Amygdala (tissue), 56 donors: ENCODE measurements at regions not wholly inside any gene's neighbourhood (a gene's known extent, or its start where the extent isn't known, plus 50 kb on each side); places are given as distances from the start of the nearest gene placed in this dataset.
"Not testable (repeated sequence)": the region's sequence is repeated elsewhere in the genome, so short reads cannot be mapped to it uniquely, and the experiment has no call there.

Experiments used
- DNase-seq, 56 donors: peaks; one replicate each; lab custom pipeline; 2025; lab: John Stamatoyannopoulos, UW

GRCh38 chr6:26795474-26796307 lies 136.1 kb upstream of the ZNF322 start:
- not testable (repeated sequence) for DNase-seq

- DNase-seq: not testable (repeated sequence)
Observed at GRCh38 chr6:26799903-26800633, 140.5 kb upstream of the ZNF322 start.

GRCh38 chr6:26803762-26804161 lies 144.2 kb upstream of the ZNF322 start:
- not testable (repeated sequence) for DNase-seq

GRCh38 chr6:26811486-26812116 lies 152.1 kb upstream of the ZNF322 start:
- DNase-seq: not testable (repeated sequence)

DNA sequence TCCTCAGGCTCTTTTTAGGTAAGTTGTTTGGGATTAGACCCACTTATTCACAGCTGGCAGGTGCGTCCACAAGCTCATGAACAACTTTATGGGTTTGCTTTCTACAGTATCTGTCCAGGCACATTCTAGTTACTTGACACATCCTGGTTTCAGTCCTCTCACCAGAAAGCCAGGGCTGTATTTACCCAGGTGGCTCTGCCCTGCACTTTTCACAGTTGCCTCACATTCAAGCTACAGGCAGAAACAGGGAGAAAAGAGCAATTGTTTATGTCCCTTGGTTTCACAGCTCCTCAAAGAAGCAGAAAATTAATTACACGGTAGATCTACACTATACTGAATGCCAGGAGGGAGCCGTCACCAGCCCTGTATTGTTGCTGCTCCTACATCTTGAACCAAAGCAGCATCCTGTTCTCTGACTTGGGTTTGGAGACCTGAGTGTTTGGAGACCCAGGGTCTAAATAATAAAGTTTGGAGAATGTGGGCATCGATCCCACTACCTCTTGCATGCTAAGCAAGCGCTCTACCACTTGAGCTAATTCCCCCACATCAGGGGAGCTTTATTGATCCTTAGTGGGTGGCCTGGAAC lies 159.2 kb upstream of the ZNF322 start:
- DNase-seq: not testable (repeated sequence)

- not testable (repeated sequence) for DNase-seq
Observed at GRCh38 chr6:26827965-26828364, 168.4 kb upstream of the ZNF322 start.

- not testable (repeated sequence) for DNase-seq
Observed at GRCh38 chr6:26829480-26829879, 169.9 kb upstream of the ZNF322 start.

DNA sequence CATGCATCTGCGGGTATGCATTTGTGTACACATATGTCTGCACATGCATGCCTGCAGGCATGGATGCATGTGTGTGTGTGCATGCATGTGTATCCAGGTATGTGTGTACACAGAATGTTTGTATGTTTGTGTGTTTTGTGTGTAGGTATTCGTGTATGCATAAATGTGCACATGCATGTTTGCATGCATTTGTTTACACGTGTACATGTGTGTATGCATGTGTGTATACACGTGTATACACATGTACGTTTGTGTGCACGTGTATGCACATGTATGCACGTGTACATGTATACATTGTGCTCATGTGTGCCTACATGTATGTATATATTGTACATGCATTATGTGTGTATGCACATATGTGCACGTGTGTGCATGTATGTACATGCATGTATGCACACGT lies 171.4 kb upstream of the ZNF322 start:
- not testable (repeated sequence) for DNase-seq

DNA sequence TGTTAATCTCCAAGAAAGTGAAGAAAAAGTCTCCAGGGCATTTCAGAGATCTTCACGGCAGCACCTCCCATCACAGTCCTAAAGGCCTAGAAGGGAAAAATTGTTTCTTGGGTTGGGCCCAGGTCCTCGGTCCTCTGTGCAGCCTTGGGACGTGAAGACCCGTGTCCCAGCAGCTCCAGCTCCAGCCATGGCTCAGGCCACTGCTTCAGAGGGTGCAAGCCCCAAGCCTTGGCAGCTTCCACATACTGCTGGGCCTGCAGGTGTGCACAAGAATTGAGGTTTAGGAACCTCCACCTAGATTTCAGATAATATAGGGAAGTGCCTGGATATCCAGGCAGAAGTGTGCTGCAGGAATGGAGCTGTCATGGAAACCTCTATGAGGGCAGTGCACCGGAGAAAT lies 176.2 kb upstream of the ZNF322 start:
- not testable (repeated sequence) for DNase-seq

DNA sequence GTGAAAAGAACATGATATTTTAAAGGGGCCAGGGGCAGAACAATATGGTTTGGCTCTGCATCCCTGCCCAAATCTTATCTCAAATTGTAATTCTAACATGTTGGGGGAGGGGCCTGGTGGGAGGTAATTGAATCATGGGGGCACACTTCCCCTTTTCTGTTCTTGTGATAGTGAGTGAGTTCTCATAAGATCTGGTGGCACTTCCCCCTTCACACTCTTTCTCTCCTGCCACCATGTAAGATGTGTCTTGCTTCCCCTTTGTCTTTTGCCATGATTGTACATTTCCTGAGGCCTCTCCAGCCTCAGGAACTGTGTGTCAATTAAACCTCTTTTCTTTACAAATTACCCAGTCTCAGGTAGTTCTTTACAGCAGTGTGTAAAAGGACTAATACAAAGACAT lies 177.1 kb upstream of the ZNF322 start:
- not testable (repeated sequence) for DNase-seq

DNA sequence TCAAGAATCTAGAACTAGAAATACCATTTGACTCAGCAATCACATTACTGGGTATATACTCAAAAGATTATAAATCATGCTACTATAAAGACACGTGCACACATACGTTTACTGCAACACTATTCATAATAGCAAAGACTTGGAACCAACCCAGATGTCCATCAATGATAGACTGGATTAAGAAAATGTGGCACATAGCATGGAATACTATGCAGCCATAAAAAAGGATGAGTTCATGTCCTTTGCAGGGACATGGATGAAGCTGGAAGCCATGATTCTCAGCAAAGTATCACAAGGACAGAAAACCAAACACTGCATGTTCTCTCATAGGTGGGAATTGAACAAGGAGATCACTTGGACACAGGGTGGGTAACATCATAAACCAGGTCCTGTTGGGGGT lies 185.3 kb upstream of the ZNF322 start:
- not testable (repeated sequence) for DNase-seq

DNA sequence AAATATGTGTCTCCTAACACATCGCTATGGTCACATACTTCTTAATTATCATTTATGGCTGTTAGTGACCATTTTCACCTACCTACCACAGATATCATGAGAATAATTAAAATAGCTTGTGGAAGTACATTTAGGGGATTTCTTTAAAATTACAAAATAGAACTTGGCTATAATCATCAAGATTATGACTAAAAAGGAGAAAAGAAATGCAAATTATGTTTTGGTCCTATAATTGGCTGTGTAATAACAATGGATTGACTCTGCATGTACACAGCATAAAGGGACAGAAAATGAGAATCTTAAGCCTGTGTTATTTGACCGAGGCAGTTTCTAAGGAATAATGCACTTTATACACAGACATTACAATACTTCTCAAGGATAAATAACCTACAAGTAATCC lies 197.7 kb upstream of the ZNF322 start:
- not testable (repeated sequence) for DNase-seq

DNA sequence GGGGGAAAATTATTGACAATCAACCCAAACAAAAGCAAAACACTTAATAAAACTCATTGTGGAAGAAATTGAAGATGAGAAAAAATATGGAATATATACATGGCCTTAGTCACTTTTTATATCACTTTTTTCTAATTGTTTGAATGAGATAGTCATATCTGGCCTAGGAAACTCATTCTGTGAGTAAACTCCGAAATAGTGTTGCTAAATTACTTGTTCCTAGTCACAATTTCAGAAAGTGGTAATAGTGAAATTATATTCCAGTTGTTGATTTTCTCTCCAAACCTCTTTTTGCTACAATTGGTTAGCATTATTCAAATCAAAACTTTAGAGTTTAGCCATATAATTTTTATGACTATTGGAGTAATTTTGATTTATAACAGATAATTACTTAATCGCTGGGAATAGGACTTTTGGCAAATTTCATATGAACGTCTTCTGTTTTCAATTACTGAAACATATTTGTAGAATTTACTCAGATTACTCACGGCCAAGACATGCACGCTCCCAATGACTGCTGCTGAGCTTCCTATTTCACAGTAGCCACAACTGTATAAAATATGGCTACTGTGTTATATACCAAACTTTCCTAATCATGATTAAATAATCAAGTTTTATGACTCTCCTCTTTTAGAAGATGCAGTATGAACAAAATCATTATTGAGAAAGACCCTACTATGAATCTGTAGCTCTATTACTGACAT lies 199.7 kb upstream of the ZNF322 start:
- not testable (repeated sequence) for DNase-seq

DNA sequence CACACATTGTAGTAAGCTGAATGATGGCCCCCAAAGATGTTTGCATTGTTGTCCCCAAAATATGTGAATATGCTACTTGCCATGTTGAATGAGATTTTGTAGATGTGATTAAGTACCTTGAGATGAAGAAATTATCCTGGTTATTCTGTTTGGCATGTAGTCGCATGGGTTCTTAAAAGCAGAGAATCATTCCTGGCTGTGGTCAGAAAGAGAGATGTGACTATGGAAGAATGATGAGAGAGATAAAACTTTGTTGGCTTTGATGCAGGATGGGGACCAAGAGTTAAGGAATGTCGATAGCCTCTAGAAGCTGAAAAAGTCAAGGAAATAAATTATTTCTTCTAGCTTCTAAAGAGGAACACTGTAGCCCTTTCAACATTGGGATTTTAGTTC lies 200.2 kb upstream of the ZNF322 start:
- not testable (repeated sequence) for DNase-seq

- not testable (repeated sequence) for DNase-seq
Observed at GRCh38 chr6:26861913-26862312, 202.4 kb upstream of the ZNF322 start.

GRCh38 chr6:26863641-26864040 lies 204.1 kb upstream of the ZNF322 start:
- not testable (repeated sequence) for DNase-seq

GRCh38 chr6:26898785-26899184 lies 239.2 kb upstream of the ZNF322 start:
- DNase-seq: not testable (repeated sequence)

GRCh38 chr6:26924206-26924605 lies 264.7 kb upstream of the ZNF322 start:
- DNase-seq: not testable (repeated sequence)

GRCh38 chr6:26928190-26928589 lies 268.6 kb upstream of the ZNF322 start:
- DNase-seq: not testable (repeated sequence)

- DNase-seq: not testable (repeated sequence)
Observed at GRCh38 chr6:26937258-26937657, 277.7 kb upstream of the ZNF322 start.
